ENCODE measurements at regions not wholly inside any gene's neighbourhood (a gene's known extent, or its start where the extent isn't known, plus 50 kb on each side); places are given as distances from the start of the nearest gene placed in this dataset.
"Not testable (repeated sequence)": the region's sequence is repeated elsewhere in the genome, so short reads cannot be mapped to it uniquely, and the experiment has no call there.

DNA sequence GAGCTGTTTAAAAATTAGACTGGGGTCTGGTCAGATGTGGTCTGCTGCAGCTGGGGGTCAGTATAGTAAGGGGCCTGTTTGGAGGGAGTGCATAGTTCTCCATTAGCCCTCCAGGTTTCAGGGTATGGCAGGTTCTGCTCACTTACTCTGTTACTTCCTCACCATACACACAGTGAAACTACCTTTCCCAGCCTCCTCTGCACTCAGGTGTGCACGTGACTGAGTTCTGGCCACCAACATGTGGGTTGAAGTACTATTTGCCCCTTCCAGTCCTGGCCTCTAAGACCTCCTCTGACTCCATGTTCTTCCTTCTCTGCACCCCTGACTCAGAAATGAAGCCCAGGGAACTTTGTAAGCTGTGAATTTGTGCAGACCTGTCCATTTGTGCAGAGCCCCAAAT, 190.5 kb upstream of the CLINT1 start:
- intact Hi-C loops (cut with DNase I): no loop called here
- H3K27ac ChIP-seq: no peak overlapping the region
- TF ChIP-seq, protein P1, sequence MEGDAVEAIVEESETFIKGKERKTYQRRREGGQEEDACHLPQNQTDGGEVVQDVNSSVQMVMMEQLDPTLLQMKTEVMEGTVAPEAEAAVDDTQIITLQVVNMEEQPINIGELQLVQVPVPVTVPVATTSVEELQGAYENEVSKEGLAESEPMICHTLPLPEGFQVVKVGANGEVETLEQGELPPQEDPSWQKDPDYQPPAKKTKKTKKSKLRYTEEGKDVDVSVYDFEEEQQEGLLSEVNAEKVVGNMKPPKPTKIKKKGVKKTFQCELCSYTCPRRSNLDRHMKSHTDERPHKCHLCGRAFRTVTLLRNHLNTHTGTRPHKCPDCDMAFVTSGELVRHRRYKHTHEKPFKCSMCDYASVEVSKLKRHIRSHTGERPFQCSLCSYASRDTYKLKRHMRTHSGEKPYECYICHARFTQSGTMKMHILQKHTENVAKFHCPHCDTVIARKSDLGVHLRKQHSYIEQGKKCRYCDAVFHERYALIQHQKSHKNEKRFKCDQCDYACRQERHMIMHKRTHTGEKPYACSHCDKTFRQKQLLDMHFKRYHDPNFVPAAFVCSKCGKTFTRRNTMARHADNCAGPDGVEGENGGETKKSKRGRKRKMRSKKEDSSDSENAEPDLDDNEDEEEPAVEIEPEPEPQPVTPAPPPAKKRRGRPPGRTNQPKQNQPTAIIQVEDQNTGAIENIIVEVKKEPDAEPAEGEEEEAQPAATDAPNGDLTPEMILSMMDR (IDR thresholded peaks at IDR 0.05): no peak
- H3K4me1 ChIP-seq: no peaks in the 10 kb centered on the region
- H3K9me3 ChIP-seq: no peaks in the 10 kb centered on the region
- no peaks in the 10 kb centered on the region for H3K36me3 ChIP-seq
- H3K4me3 ChIP-seq: no peak overlapping the region
- WGBS, 2 donors: 66 to 68% methylated on average over 1 of the region's 1 CpG
- DNase-seq (no peak), ATAC-seq (no peak)
- H3K27me3 ChIP-seq: peaks cover 0 to 14% (median 7%) of the 10 kb centered on the region in 7 donors

DNA sequence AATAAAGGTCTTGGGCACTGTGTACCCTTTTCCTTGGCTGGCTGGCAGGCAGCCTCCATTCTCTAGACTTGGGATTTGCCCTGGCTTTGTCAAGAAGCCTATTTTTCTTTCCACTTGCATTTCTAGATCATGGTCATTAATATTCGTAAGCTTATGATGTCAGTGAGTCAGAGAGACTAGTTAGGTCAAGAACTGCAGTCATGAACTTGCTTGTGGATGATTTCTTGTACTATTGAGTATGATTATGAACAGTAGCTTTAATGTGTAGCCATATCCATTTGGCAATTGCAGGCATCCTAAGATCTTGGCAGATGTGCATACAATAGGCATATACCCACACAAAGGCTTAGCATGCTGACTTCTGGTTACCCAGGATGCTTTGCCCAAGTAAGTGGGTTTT, 186.8 kb upstream of the CLINT1 start:
- ATAC-seq (no peak), DNase-seq (no peak)
- 92 to 97% methylated on average over 1 of the region's 1 CpG for WGBS, 2 donors
- no peak overlapping the region for H3K27ac ChIP-seq
- TF ChIP-seq, protein P1 (IDR thresholded peaks at IDR 0.05): no peak
- intact Hi-C loops (cut with DNase I): no loop called here
- no peaks in the 10 kb centered on the region for H3K9me3 ChIP-seq
- H3K4me1 ChIP-seq: no peaks in the 10 kb centered on the region
- peaks cover 0 to 10% (median 0%) of the 10 kb centered on the region in 7 donors for H3K27me3 ChIP-seq
- no peak overlapping the region for H3K4me3 ChIP-seq
- no peaks in the 10 kb centered on the region for H3K36me3 ChIP-seq

DNA sequence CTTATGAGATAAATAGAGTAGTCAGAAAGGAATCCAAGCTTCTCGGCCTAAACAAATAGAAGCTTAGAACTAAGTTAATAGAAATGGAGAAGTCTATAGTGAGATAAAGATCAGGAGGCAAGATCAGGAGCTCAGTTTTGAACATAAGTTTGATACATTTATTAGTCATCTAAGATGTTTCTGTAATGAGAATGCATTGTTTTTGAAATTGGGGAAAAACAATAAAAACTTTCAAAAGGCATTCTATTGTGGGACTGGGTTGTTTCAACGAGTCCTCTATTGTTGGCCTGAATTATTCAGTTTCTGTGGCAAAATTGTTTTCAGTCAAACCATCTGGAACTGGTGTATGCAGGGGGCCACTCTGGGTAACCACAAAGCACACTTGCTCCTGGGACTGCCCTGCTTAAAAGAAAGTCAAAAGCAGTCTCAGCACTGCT, 181.0 kb upstream of the CLINT1 start:
- H3K4me3 ChIP-seq: no peak overlapping the region
- WGBS, 2 donors: 76 to 85% methylated on average over 2 of the region's 2 CpGs
- H3K9me3 ChIP-seq: peaks cover 0 to 10% (median 0%) of the 10 kb centered on the region in 11 donors
- TF ChIP-seq, protein P1 (IDR thresholded peaks at IDR 0.05): no peak
- intact Hi-C loops (cut with DNase I): no loop called here
- no peaks in the 10 kb centered on the region for H3K4me1 ChIP-seq
- H3K36me3 ChIP-seq: no peaks in the 10 kb centered on the region
- H3K27ac ChIP-seq: no peak overlapping the region
- no peaks in the 10 kb centered on the region for H3K27me3 ChIP-seq
- no peak for DNase-seq
- ATAC-seq: no peak

DNA sequence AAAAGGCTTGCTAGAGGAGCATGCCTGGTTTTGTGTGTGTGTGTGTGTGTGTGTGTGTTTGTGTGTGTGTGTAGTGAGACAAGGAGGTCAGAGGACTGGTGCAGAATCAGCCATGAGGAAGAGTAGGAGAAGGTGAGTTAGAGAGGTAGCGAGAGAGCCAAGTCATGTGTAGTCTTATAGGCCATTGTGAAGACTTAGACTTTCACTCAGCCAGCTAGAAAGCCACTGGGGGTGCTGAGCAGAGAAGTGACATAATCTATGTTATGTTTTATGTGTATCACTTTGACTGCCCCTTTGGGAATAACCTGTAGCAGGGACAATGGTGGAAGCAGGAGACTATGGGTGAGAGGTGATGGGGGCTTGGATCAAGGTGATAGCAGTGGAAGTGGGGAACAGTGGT, 180.5 kb upstream of the CLINT1 start:
- no peaks in the 10 kb centered on the region for H3K36me3 ChIP-seq
- H3K9me3 ChIP-seq: peaks cover 0 to 15% (median 0%) of the 10 kb centered on the region in 11 donors
- TF ChIP-seq, protein P1 (IDR thresholded peaks at IDR 0.05): no peak
- WGBS, 2 donors: 0 to 100% methylated on average over 1 of the region's 1 CpG
- intact Hi-C loops (cut with DNase I): no loop called here
- no peaks in the 10 kb centered on the region for H3K4me1 ChIP-seq
- no peak overlapping the region for H3K27ac ChIP-seq
- DNase-seq (no peak), ATAC-seq (no peak)
- H3K27me3 ChIP-seq: no peaks in the 10 kb centered on the region
- H3K4me3 ChIP-seq: no peak overlapping the region

DNA sequence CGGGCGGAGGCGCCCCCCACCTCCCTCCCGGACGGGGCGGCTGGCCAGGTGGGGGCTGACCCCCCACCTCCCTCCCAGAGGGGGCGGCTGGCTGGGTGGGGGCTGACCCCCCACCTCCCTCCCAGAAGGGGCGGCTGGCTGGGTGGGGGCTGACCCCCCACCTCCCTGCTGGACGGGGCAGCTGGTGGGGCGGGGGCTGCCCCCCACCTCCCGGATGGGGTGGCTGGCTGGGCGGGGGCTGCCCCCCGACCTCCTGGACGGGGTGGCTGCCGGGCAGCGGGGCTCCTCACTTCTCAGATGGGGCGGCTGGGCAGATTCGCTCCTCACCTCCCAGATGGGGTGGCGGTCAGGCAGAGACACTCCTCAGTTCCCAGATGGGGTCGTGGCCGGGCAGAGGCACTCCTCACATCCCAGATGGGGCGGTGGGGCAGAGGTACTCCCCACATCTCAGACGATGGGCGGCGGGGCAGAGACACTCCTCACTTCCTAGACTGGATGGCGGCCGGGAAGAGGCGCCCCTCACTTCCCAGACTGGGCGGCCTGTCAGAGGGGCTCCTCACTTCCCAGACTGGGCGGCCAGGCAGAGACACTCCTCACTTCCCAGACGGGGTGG, 178.1 kb upstream of the CLINT1 start:
- not testable (repeated sequence) for H3K4me1 ChIP-seq
- 96 to 97% methylated on average over 27 to 31 of the region's 31 CpGs for WGBS, 2 donors

DNA sequence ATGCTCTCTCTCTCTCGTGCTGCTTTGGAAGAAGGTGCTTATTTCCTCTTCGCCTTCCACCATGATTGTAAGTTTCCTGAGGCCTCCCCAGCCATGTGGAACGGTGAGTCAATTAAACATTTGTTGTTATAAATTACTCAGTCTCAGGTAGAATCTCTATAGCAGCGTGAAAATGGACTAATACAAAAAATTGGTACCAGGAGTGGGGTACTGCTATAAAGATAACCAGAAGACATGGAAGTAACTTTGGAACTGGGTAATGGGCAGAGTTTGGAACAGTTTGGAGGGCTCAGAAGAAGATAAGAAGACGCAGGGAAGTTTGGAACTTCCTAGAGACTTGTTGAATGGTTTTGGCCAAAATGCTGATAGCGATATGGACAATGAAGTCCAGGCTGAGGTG, 175.6 kb upstream of the CLINT1 start:
- H3K27ac ChIP-seq; intact Hi-C loops (cut with DNase I); H3K36me3 ChIP-seq; H3K27me3 ChIP-seq; H3K4me1 ChIP-seq; H3K4me3 ChIP-seq; DNase-seq; ATAC-seq: not testable (repeated sequence)
- 81 to 92% methylated on average over 6 of the region's 6 CpGs for WGBS, 2 donors
- H3K9me3 ChIP-seq: peaks cover 0 to 24% (median 0%) of the 10 kb centered on the region in 11 donors

More for the DNA sequence above, 178.1 kb upstream of the CLINT1 start:
- intact Hi-C loops (cut with DNase I); H3K27ac ChIP-seq; H3K4me3 ChIP-seq; H3K27me3 ChIP-seq; H3K36me3 ChIP-seq; ATAC-seq: not testable (repeated sequence)
- peaks cover 0 to 24% (median 0%) of the 10 kb centered on the region in 11 donors for H3K9me3 ChIP-seq
- DNase-seq: peak in 1 of 2 donors; percentile 13
